ENCODE measurements at regions not wholly inside any gene's neighbourhood (a gene's known extent, or its start where the extent isn't known, plus 50 kb on each side); places are given as distances from the start of the nearest gene placed in this dataset.

DNA sequence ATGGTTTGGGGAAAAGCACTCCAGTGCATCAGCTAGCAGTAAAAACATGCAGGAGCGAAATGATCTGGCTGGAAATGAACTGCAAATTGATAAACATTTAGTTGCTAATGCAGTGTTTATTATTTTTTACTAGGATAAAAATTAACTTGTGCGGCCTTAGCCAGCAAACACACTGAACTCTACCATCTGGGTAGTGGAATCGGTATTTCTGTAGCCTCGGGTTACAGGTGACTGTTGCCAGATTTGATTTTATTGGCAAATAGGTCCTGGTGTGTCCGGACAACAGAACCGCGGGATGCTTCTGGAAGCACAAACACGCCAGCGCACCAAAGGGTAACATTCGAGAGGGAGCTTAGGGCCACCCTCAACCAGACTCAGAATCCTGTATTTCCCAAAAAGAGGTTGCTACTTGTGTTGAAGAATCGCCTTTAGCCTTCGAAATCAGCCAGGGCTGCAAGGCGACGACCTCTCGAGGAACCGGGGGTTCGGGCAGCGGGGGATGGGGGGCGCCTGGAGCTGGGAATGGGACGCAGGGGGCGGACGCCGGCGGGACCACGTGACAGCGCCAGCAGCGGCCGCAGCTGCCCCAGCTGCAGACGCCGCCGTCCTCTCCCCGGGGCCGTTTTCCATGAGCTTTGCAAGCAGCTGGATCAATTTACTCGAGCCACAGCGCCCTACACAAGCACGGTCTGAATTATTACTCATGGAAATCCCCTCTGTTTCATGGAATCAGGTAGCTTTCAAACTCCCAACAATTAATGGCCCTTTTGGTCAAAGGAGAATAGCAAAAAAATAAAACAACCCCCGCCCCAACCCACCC lies 158.8 kb downstream of the TOMM20 start:
- Mint-ChIP-seq H3K9me3 (no peaks in the 10 kb centered on the region), H3K36me3 (ENCODE audit: low read depth) (no peaks in the 10 kb centered on the region), H3K4me3 (peak overlapping the region; percentile 55), H3K27me3 (ENCODE audit: low read depth, poor library complexity) (peaks cover 3% of the 10 kb centered on the region), H3K27ac (peak overlapping the region; percentile 99), H3K4me1 (peaks cover 80% of the 10 kb centered on the region)
- DNase-seq = peak; percentile 80
- TF ChIP-seq, protein P1, sequence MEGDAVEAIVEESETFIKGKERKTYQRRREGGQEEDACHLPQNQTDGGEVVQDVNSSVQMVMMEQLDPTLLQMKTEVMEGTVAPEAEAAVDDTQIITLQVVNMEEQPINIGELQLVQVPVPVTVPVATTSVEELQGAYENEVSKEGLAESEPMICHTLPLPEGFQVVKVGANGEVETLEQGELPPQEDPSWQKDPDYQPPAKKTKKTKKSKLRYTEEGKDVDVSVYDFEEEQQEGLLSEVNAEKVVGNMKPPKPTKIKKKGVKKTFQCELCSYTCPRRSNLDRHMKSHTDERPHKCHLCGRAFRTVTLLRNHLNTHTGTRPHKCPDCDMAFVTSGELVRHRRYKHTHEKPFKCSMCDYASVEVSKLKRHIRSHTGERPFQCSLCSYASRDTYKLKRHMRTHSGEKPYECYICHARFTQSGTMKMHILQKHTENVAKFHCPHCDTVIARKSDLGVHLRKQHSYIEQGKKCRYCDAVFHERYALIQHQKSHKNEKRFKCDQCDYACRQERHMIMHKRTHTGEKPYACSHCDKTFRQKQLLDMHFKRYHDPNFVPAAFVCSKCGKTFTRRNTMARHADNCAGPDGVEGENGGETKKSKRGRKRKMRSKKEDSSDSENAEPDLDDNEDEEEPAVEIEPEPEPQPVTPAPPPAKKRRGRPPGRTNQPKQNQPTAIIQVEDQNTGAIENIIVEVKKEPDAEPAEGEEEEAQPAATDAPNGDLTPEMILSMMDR (IDR thresholded peaks at IDR 0.05) = no peak

DNA sequence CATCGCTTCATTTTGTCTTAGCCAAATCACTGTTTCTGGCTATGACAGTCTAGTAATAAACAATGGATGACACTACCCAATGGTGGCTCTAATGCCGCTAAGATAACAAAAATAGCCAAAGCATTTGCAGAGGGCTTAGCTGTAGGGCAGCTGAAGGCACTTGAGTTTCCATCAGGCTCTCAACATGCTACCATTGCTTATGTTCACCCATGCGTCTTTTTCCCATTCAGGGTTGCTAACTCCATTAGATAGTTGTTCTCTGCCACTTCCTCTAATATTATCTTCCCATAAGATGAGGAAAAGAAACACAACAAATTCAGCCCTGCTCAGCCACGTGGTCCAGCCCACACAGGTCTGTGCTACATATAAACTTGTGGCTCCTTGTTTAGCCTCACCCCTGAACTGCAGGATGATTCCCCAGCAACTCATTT lies 159.6 kb downstream of the TOMM20 start:
- Mint-ChIP-seq H3K4me1 (peaks cover 80% of the 10 kb centered on the region), H3K9me3 (no peaks in the 10 kb centered on the region), H3K36me3 (ENCODE audit: low read depth) (no peaks in the 10 kb centered on the region), H3K27me3 (ENCODE audit: low read depth, poor library complexity) (peaks cover 3% of the 10 kb centered on the region), H3K4me3 (no peak overlapping the region), H3K27ac (peak overlapping the region; percentile 99)
- TF ChIP-seq, protein P1 (IDR thresholded peaks at IDR 0.05) = no peak
- DNase-seq = no peak

DNA sequence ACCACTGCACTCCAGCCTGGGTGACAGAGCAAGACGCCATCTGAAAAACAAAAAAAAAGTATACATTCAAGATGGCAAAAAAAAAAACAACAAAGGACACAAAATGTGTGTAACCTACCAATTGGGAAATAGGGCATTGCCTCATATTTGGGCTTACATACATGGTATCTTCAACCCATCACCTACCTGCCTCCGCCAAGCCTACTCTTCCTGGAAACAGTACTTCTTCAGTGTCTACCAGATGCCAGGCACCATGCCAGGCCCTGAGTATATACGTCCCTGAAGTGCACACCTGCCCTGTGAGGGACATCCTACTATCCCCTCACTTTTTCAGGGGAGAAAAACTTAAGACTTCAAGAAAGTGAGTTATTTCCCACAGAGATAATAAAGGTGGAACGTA lies 160.2 kb downstream of the TOMM20 start:
- H3K27me3 Mint-ChIP-seq (ENCODE audit: low read depth, poor library complexity) = peaks cover 3% of the 10 kb centered on the region
- TF ChIP-seq, protein P1 (IDR thresholded peaks at IDR 0.05) = no peak
- no peak overlapping the region for H3K4me3 Mint-ChIP-seq
- H3K27ac Mint-ChIP-seq = peak overlapping the region; percentile 61
- peaks cover 80% of the 10 kb centered on the region for H3K4me1 Mint-ChIP-seq
- no peaks in the 10 kb centered on the region for H3K9me3 Mint-ChIP-seq
- DNase-seq = no peak
- no peaks in the 10 kb centered on the region for H3K36me3 Mint-ChIP-seq (ENCODE audit: low read depth)

DNA sequence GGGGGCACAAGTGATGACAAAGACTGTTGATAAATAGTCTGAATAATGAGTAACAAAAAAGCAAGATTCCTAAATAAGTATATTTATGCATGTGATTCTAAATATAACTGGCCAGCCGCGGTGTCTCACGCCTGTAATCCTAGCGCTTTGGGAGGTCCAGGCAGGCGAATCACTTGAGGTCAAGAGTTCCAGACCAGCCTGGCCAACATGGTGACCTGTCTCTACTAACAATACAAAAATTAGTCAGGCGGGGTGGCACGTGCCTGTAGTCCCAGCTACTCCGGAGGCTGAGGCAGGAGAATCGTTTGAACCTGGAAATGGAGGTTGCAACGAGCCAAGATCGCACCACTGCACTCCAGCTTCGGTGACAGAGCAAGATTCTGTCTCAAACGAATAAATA lies 161.5 kb downstream of the TOMM20 start:
- no peak for DNase-seq
- H3K4me1 Mint-ChIP-seq = peaks cover 80% of the 10 kb centered on the region

DNA sequence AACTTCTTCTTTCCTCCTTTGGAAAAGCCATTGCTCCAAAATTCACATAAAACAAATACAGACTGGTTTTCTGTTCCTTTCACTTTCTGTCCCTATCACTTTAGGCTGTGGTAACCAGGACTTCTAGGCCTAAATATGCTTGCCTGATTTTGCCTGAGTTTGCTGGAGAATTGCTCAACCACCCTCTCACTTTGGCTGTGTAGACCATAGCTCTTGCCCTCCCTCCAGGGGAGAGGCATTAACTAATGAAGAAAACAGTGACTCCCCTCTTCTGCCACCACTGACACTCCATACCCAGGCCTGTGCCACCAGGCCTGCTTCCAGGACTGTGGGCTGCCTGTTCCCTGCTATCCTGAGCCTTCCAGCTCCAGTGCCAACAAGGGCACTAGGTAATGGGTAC lies 163.5 kb downstream of the TOMM20 start:
- no peak overlapping the region for H3K4me3 Mint-ChIP-seq
- no peak overlapping the region for H3K27ac Mint-ChIP-seq
- H3K9me3 Mint-ChIP-seq = no peaks in the 10 kb centered on the region
- no peaks in the 10 kb centered on the region for H3K36me3 Mint-ChIP-seq (ENCODE audit: low read depth)
- DNase-seq = no peak
- TF ChIP-seq, protein P1 (IDR thresholded peaks at IDR 0.05) = no peak
- peaks cover 80% of the 10 kb centered on the region for H3K4me1 Mint-ChIP-seq
- peaks cover 3% of the 10 kb centered on the region for H3K27me3 Mint-ChIP-seq (ENCODE audit: low read depth, poor library complexity)

More for the DNA sequence above, 161.5 kb downstream of the TOMM20 start:
- Mint-ChIP-seq H3K27ac (no peak overlapping the region), H3K9me3 (no peaks in the 10 kb centered on the region), H3K36me3 (ENCODE audit: low read depth) (no peaks in the 10 kb centered on the region), H3K4me3 (no peak overlapping the region), H3K27me3 (ENCODE audit: low read depth, poor library complexity) (peaks cover 3% of the 10 kb centered on the region)
- TF ChIP-seq, protein P1 (IDR thresholded peaks at IDR 0.05) = no peak

All from nephron progenitor cell (in vitro differentiated cells).